OCI-LY3 (cell line): ENCODE measurements at regions not wholly inside any gene's neighbourhood (a gene's known extent, or its start where the extent isn't known, plus 50 kb on each side); places are given as distances from the start of the nearest gene placed in this dataset.
"Not testable (repeated sequence)": the region's sequence is repeated elsewhere in the genome, so short reads cannot be mapped to it uniquely, and the experiment has no call there.

Source experiments
- H2AFZ ChIP-seq: fragments of 200-600, 300-600 bp; shearing (Covaris generic); 2 replicates; pipeline ENCODE4 v1.6.0; 2014; ENCODE audit warnings: antibody characterized with exemption, low read depth, low read length
- H3K27ac ChIP-seq: fragments of 200-600, 300-600 bp; sonication (generic); 2 replicates; pipeline ENCODE4 v1.5.1; 2014; ENCODE audit warnings: mild to moderate bottlenecking, low read length, moderate library complexity, mixed read lengths
- H3K27me3 ChIP-seq: fragments of 200-600, 300-600 bp; sonication (generic); 2 replicates; pipeline ENCODE4 v1.6.1; 2014; ENCODE audit warnings: low read depth, low read length, mixed read lengths
- H3K36me3 ChIP-seq: fragments of 200-600, 300-600 bp; sonication (generic); replicated peaks from 2 replicates; pipeline ENCODE3; 2014; ENCODE audit warnings: low read depth, low read length, mixed read lengths
- H3K4me1 ChIP-seq: fragments of 300-600, 200-600 bp; sonication (generic); 2 replicates; pipeline ENCODE4 v1.6.1; 2014; ENCODE audit warnings: low read length, mixed read lengths
- H3K4me2 ChIP-seq: fragments of 200-600, 300-600 bp; sonication (generic); 2 replicates; pipeline ENCODE4 v1.6.1; 2014; ENCODE audit warnings: low read length, mixed read lengths
- H3K4me3 ChIP-seq: fragments of 300-600, 200-600 bp; sonication (generic); 2 replicates; pipeline ENCODE4 v1.5.1; 2014; ENCODE audit warnings: antibody characterized with exemption, mild to moderate bottlenecking, low read length, moderate library complexity
- H3K79me2 ChIP-seq: fragments of 300-600, 200-600 bp; shearing (Covaris generic); 2 replicates; pipeline ENCODE4 v1.6.1; 2014; ENCODE audit warnings: mild to moderate bottlenecking, low read length, mixed read lengths
- H3K9ac ChIP-seq: fragments of 300-600, 200-600 bp; shearing (Covaris generic); 2 replicates; pipeline ENCODE4 v1.6.0; 2014; ENCODE audit warnings: mild to moderate bottlenecking, low read length, moderate library complexity
- H3K9me3 ChIP-seq: fragments of 200-600, 300-600 bp; shearing (Covaris generic); 2 replicates; pipeline ENCODE4 v1.6.1; 2014; ENCODE audit warnings: low read length, mixed read lengths; ENCODE audit not compliant: insufficient read depth
- H4K20me1 ChIP-seq: fragments of 200-600, 300-600 bp; sonication (generic); 2 replicates; pipeline ENCODE4 v1.6.1; 2016; ENCODE audit warnings: low read length, mixed read lengths; ENCODE audit not compliant: insufficient read depth
- EZH2phosphoT487 ChIP-seq: fragments of 200-600 bp; shearing (Covaris generic); IDR thresholded peaks from 2 replicates; pipeline ENCODE4 v1.6.1; 2018; ENCODE audit warnings: antibody characterized with exemption, mixed run types, low read depth
- TF ChIP-seq, protein P1 (sequence below): fragments of 200-600, 300-600 bp; sonication (generic); IDR thresholded peaks from 2 replicates; pipeline ENCODE4 v1.5.1; 2014; ENCODE audit warnings: antibody characterized with exemption, low read length, low read depth

DNA sequence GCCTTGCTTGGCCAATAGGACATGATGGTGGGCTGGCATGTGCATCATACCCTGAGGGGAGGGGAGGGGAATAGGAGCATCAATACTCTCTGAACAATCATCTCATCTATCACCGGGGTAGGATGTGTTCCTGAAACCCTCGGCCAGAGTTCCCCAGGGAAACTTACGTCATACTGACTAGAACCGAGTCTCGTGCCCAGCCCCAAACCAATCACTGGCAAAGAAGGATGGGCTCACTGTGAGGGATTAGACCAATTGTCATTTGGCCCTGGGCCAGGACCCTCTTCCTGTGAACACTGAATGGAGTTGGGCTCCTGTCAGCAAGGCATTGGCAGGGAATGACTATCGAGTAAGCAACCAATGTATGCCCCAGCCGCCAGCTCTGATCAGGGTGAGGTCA, 261.5 kb downstream of the MYCN start:
- Histone ChIP-seq H2AFZ (no peak overlapping the region), H3K79me2 (no peaks in the 10 kb centered on the region), H3K36me3 (no peaks in the 10 kb centered on the region), H3K4me1 (no peaks in the 10 kb centered on the region), H4K20me1 (no peaks in the 10 kb centered on the region), H3K27me3 (no peaks in the 10 kb centered on the region), H3K9me3 (no peaks in the 10 kb centered on the region), H3K4me3 (no peak overlapping the region), H3K4me2 (no peak overlapping the region), H3K9ac (no peak overlapping the region), H3K27ac (no peak overlapping the region)
- TF ChIP-seq, protein P1, sequence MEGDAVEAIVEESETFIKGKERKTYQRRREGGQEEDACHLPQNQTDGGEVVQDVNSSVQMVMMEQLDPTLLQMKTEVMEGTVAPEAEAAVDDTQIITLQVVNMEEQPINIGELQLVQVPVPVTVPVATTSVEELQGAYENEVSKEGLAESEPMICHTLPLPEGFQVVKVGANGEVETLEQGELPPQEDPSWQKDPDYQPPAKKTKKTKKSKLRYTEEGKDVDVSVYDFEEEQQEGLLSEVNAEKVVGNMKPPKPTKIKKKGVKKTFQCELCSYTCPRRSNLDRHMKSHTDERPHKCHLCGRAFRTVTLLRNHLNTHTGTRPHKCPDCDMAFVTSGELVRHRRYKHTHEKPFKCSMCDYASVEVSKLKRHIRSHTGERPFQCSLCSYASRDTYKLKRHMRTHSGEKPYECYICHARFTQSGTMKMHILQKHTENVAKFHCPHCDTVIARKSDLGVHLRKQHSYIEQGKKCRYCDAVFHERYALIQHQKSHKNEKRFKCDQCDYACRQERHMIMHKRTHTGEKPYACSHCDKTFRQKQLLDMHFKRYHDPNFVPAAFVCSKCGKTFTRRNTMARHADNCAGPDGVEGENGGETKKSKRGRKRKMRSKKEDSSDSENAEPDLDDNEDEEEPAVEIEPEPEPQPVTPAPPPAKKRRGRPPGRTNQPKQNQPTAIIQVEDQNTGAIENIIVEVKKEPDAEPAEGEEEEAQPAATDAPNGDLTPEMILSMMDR = no peak
- no peak for TF ChIP-seq EZH2phosphoT487

DNA sequence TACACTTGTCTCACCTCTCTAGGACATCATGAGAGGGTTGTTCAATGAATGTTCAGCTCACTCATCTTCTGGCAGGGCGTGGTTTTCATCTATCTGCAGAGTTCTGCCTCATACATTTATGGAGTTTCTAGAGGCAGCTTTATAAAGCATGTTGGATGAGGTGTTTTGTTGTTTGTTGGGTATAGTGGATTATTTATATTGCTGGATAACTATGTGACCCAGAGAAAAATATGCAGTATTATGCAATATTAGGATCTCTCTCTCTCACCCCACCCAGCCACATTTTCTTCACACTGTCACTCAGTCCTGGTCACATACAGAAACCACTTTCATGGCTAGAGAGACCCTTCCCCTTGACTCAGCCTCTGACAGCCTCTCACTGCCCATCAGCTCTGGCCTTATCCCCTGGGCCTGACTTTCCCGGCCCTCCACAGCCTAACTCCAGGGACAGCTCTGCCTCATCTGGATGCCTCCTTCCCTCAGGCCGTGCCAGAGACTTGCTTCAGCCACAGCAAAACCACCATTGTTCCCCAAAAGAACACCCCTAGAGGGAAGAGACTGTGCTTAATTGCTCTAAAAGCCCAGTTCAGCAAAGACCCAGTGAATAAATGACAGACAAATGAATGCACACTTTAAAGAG, 260.3 kb downstream of the MYCN start:
- no peak overlapping the region for H3K9ac ChIP-seq
- no peaks in the 10 kb centered on the region for H3K79me2 ChIP-seq
- H3K4me2 ChIP-seq = no peak overlapping the region
- H3K4me3 ChIP-seq = no peak overlapping the region
- no peaks in the 10 kb centered on the region for H3K9me3 ChIP-seq
- H2AFZ ChIP-seq = no peak overlapping the region
- no peak for TF ChIP-seq EZH2phosphoT487
- TF ChIP-seq, protein P1 = no peak
- no peaks in the 10 kb centered on the region for H3K36me3 ChIP-seq
- H3K27ac ChIP-seq = no peak overlapping the region
- H3K4me1 ChIP-seq = no peaks in the 10 kb centered on the region
- no peaks in the 10 kb centered on the region for H4K20me1 ChIP-seq
- no peaks in the 10 kb centered on the region for H3K27me3 ChIP-seq

DNA sequence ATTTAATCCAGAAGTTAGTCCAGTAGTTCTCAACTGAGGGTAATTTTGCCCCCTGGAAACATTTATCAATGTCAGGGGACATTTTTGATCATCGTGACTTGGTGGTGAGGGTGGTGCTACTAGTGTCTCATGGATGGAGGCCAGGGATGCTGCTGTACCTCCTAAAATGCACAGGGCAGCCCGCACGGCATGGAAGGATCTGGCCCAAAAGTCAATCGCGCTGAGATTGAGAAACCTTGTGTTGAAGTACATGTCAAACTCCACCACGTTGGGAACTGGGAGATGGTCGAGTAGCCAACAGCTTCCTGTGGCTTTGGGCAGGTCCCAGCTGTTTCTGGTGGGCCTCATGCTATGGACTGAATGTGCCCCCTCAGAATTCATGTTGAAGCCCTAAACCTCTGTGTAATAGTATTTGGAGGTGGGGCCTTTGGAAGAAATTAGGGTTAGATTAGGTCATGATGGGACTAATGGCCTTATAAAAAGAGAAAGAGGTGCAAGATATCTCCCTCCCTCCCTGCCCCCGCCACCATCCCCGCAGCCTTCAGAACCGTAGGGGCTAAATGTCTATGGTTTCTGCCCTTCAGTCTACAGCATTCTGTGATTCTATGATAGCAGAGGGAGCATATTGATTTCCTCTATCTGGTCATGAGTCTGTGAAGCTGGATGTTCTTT, 259.7 kb downstream of the MYCN start:
- no peaks in the 10 kb centered on the region for H3K36me3 ChIP-seq
- H3K4me3 ChIP-seq = no peak overlapping the region
- H3K9ac ChIP-seq = no peak overlapping the region
- no peak overlapping the region for H3K4me2 ChIP-seq
- no peak overlapping the region for H3K27ac ChIP-seq
- H3K79me2 ChIP-seq = no peaks in the 10 kb centered on the region
- no peaks in the 10 kb centered on the region for H4K20me1 ChIP-seq
- no peak overlapping the region for H2AFZ ChIP-seq
- no peaks in the 10 kb centered on the region for H3K27me3 ChIP-seq
- H3K9me3 ChIP-seq = no peaks in the 10 kb centered on the region
- no peaks in the 10 kb centered on the region for H3K4me1 ChIP-seq
- TF ChIP-seq, protein P1 = no peak
- no peak for TF ChIP-seq EZH2phosphoT487

DNA sequence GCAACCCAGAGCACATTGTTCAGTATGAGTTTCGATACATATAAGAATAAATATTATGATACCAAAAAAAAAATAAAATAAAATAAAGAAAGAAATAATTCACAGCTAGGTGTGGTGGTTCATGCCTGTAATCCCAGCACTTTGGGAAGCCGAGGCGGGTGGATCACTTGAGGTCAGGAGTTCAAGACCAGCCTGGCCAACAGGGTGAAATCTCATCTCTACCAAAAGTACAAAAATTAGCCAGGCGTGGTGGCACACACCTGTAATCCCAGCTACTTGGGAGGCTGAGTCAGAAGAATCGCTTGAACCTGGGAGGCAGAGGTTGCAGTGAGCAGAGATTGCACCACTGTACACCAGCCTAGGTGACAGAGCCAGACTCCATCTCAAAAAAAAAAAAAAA, 258.9 kb downstream of the MYCN start:
- H3K4me1 ChIP-seq, H3K27me3 ChIP-seq, H3K4me2 ChIP-seq, H3K36me3 ChIP-seq, H2AFZ ChIP-seq, H3K9me3 ChIP-seq, H4K20me1 ChIP-seq, H3K79me2 ChIP-seq, H3K9ac ChIP-seq, H3K4me3 ChIP-seq, H3K27ac ChIP-seq: not testable (repeated sequence)
